ENCODE measurements at regions not wholly inside any gene's neighbourhood (a gene's known extent, or its start where the extent isn't known, plus 50 kb on each side); places are given as distances from the start of the nearest gene placed in this dataset.

DNA sequence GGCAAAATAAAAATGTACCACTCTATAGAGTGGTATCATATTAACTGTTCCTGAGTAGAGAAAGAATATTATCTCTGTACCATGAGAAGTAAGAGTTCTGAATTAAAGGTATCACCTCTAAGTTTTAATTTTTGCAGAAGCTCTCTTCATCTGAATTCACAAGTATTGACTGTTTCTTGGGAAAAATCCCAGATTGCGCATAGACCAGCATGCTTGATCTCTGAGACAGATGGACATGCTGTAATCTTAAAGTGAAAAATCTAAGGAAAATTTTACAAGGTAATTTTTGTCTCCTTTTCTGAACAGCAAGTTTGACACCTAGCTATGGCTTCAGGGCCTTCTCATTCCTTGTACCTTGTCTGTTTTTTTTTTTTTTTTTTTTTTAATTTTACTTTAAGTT, 1050.7 kb upstream of the RBFOX1 start:
- TF ChIP-seq POLR2A (IDR thresholded peaks at IDR 0.05), result no peak
- TF ChIP-seq, protein P1, sequence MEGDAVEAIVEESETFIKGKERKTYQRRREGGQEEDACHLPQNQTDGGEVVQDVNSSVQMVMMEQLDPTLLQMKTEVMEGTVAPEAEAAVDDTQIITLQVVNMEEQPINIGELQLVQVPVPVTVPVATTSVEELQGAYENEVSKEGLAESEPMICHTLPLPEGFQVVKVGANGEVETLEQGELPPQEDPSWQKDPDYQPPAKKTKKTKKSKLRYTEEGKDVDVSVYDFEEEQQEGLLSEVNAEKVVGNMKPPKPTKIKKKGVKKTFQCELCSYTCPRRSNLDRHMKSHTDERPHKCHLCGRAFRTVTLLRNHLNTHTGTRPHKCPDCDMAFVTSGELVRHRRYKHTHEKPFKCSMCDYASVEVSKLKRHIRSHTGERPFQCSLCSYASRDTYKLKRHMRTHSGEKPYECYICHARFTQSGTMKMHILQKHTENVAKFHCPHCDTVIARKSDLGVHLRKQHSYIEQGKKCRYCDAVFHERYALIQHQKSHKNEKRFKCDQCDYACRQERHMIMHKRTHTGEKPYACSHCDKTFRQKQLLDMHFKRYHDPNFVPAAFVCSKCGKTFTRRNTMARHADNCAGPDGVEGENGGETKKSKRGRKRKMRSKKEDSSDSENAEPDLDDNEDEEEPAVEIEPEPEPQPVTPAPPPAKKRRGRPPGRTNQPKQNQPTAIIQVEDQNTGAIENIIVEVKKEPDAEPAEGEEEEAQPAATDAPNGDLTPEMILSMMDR (IDR thresholded peaks at IDR 0.05), result no peak

Data from transverse colon (tissue), 3 donors.